WTC11 (cell line): ENCODE measurements at regions not wholly inside any gene's neighbourhood (a gene's known extent, or its start where the extent isn't known, plus 50 kb on each side); places are given as distances from the start of the nearest gene placed in this dataset.
"Not testable (repeated sequence)": the region's sequence is repeated elsewhere in the genome, so short reads cannot be mapped to it uniquely, and the experiment has no call there.

Experiments
- ATAC-seq: fragments of 200-7000 bp; cut with Tn5 transposase; 2 replicates; pipeline ENCODE4 v1.10.0; 2021; ENCODE audit warnings: mild to moderate bottlenecking, moderate library complexity
- CTCF ChIA-PET: fragments of 300-600 bp; sonication (Branson Sonifier 250); formaldehyde crosslinking; loops from one replicate; lab custom pipeline; 2021; ENCODE audit warnings: antibody characterized with exemption; lab: Charles Lee
- POLR2A ChIA-PET: fragments of 350-600 bp; sonication (Branson Sonifier 250); formaldehyde crosslinking; loops from one replicate; lab custom pipeline; 2021; ENCODE audit warnings: antibody characterized with exemption; lab: Charles Lee
- DNase-seq: peaks from one replicate; pipeline ENCODE4 v3.0.0; 2021; ENCODE audit warnings: low spot score
- H3K27ac Mint-ChIP-seq: 2 replicates; pipeline ENCODE4 v1.8.0; 2021; ENCODE audit warnings: mixed read lengths
- H3K27me3 Mint-ChIP-seq: 2 replicates; pipeline ENCODE4 v1.8.0; 2021; ENCODE audit warnings: low read depth, mild to moderate bottlenecking, moderate library complexity, mixed read lengths
- H3K36me3 Mint-ChIP-seq: 2 replicates; pipeline ENCODE4 v1.8.0; 2021; ENCODE audit warnings: mixed read lengths
- H3K4me1 Mint-ChIP-seq: 2 replicates; pipeline ENCODE4 v1.8.0; 2022; ENCODE audit warnings: mixed read lengths
- H3K4me3 Mint-ChIP-seq: 2 replicates; pipeline ENCODE4 v1.8.0; 2021; ENCODE audit warnings: mild to moderate bottlenecking, moderate library complexity, mixed read lengths
- H3K9me3 Mint-ChIP-seq: 2 replicates; pipeline ENCODE4 v1.8.0; 2021; ENCODE audit warnings: mixed read lengths
- AFF4 ChIP-seq: sonication (generic); formaldehyde crosslinking; IDR thresholded peaks from 2 replicates; pipeline ENCODE4 v1.8.1; 2023; ENCODE audit warnings: mild to moderate bottlenecking, missing genetic modification reagents, borderline replicate concordance
- ATF2 ChIP-seq: sonication (generic); formaldehyde crosslinking; IDR thresholded peaks from 2 replicates; pipeline ENCODE4 v1.8.1; 2022; ENCODE audit warnings: low read depth, missing genetic modification reagents, borderline replicate concordance
- CREB1 ChIP-seq: sonication (generic); formaldehyde crosslinking; IDR thresholded peaks from 2 replicates; pipeline ENCODE4 v1.8.0; 2023; ENCODE audit warnings: mild to moderate bottlenecking, missing genetic modification reagents
- FOXJ3 ChIP-seq: sonication (generic); formaldehyde crosslinking; IDR thresholded peaks from 2 replicates; pipeline ENCODE4 v1.9.0; 2021; ENCODE audit warnings: missing genetic modification reagents, mild to moderate bottlenecking, borderline replicate concordance
- FOXP1 ChIP-seq: sonication (generic); formaldehyde crosslinking; IDR thresholded peaks from 2 replicates; pipeline ENCODE4 v1.8.0; 2022; ENCODE audit warnings: missing genetic modification reagents, mild to moderate bottlenecking, moderate library complexity, borderline replicate concordance
- GABPB1 ChIP-seq: sonication (generic); formaldehyde crosslinking; IDR thresholded peaks from 2 replicates; pipeline ENCODE4 v1.8.1; 2023; ENCODE audit warnings: mild to moderate bottlenecking, missing genetic modification reagents
- JAZF1 ChIP-seq: fragments of 250-450 bp; sonication (Bioruptor Pico); IDR thresholded peaks from 2 replicates; pipeline ENCODE4 v1.9.0; 2021; ENCODE audit warnings: moderate library complexity, mild to moderate bottlenecking, inconsistent platforms
- MAX ChIP-seq: sonication (generic); formaldehyde crosslinking; IDR thresholded peaks from 2 replicates; pipeline ENCODE4 v1.8.0; 2022; ENCODE audit warnings: mild to moderate bottlenecking, missing genetic modification reagents
- MLX ChIP-seq: sonication (generic); formaldehyde crosslinking; IDR thresholded peaks from 2 replicates; pipeline ENCODE4 v1.8.1; 2023; ENCODE audit warnings: mild to moderate bottlenecking, missing genetic modification reagents, moderate library complexity
- MXD4 ChIP-seq: fragments of 250-450 bp; sonication (Bioruptor Pico); IDR thresholded peaks from 2 replicates; pipeline ENCODE4 v1.8.0; 2021; ENCODE audit warnings: mild to moderate bottlenecking, moderate library complexity, borderline replicate concordance
- NR2C2 ChIP-seq: sonication (generic); formaldehyde crosslinking; IDR thresholded peaks from 2 replicates; pipeline ENCODE4 v1.8.0; 2022; ENCODE audit warnings: mild to moderate bottlenecking, missing genetic modification reagents
- NR3C1 ChIP-seq: sonication (generic); formaldehyde crosslinking; conservative IDR thresholded peaks from 2 replicates; pipeline ENCODE4 v1.8.1; 2023; ENCODE audit warnings: low read depth, mild to moderate bottlenecking, missing genetic modification reagents
- PREB ChIP-seq: sonication (generic); formaldehyde crosslinking; IDR thresholded peaks from 2 replicates; pipeline ENCODE4 v1.8.1; 2022; ENCODE audit warnings: mild to moderate bottlenecking, missing genetic modification reagents, moderate library complexity, borderline replicate concordance
- SMAD4 ChIP-seq: sonication (generic); formaldehyde crosslinking; IDR thresholded peaks from 2 replicates; pipeline ENCODE4 v1.8.0; 2022; ENCODE audit warnings: mild to moderate bottlenecking, missing genetic modification reagents
- TCF7 ChIP-seq: sonication (generic); formaldehyde crosslinking; IDR thresholded peaks from 2 replicates; pipeline ENCODE4 v1.8.0; 2022; ENCODE audit warnings: mild to moderate bottlenecking, low read depth, missing genetic modification reagents, moderate library complexity
- TEAD4 ChIP-seq: sonication (generic); formaldehyde crosslinking; IDR thresholded peaks from 2 replicates; pipeline ENCODE4 v1.8.0; 2022; ENCODE audit warnings: mild to moderate bottlenecking, missing genetic modification reagents
- TP53 ChIP-seq: sonication (generic); formaldehyde crosslinking; IDR thresholded peaks from 2 replicates; pipeline ENCODE4 v1.8.1; 2023; ENCODE audit warnings: mild to moderate bottlenecking, missing genetic modification reagents
- ZNF263 ChIP-seq: sonication (generic); formaldehyde crosslinking; IDR thresholded peaks from 2 replicates; pipeline ENCODE4 v1.8.1; 2022; ENCODE audit warnings: low read depth, mild to moderate bottlenecking, moderate library complexity, missing genetic modification reagents
- ZNF281 ChIP-seq: sonication (generic); formaldehyde crosslinking; IDR thresholded peaks from 2 replicates; pipeline ENCODE4 v1.8.0; 2023; ENCODE audit warnings: mild to moderate bottlenecking, missing genetic modification reagents
- ZNF425 ChIP-seq: fragments of 250-450 bp; sonication (Bioruptor Pico); conservative IDR thresholded peaks from 2 replicates; pipeline ENCODE4 v1.9.0; 2021; ENCODE audit warnings: mild to moderate bottlenecking
- ZNF671 ChIP-seq: fragments of 250-450 bp; sonication (Bioruptor Pico); IDR thresholded peaks from 2 replicates; pipeline ENCODE4 v1.8.0; 2021; ENCODE audit warnings: mild to moderate bottlenecking

- peak overlapping the region; percentile 98 for H3K4me3 Mint-ChIP-seq
- no peak for DNase-seq
- H3K27ac Mint-ChIP-seq: no peak overlapping the region
- ChIA-PET CTCF (no interaction called here), POLR2A (no interaction called here)
- TF ChIP-seq PREB (no peak), ZNF263 (CRISPR knock-in tag) (no peak), ATF2 (no peak), NR3C1 (CRISPR knock-in tag) (no peak), FOXP1 (no peak), TP53 (no peak), ZNF281 (CRISPR knock-in tag) (no peak), CREB1 (CRISPR knock-in tag) (no peak)
- TF ChIP-seq, all 79 proteins: peak for 0
- ATAC-seq: no peak
- peaks cover 15% of the 10 kb centered on the region for H3K9me3 Mint-ChIP-seq
- peaks cover 20% of the 10 kb centered on the region for H3K36me3 Mint-ChIP-seq
- H3K4me1 Mint-ChIP-seq: peaks cover 31% of the 10 kb centered on the region
- H3K27me3 Mint-ChIP-seq: peaks cover 7% of the 10 kb centered on the region; the same call in 1 of the 2 replicates
Measured at GRCh38 chr9:29449306-29449705, 1876.0 kb upstream of the C9orf72 start.

GRCh38 chr9:29450343-29450875, 1877.1 kb upstream of the C9orf72 start:
- H3K4me1 Mint-ChIP-seq: peaks cover 31% of the 10 kb centered on the region
- ATAC-seq, H3K27me3 Mint-ChIP-seq, POLR2A ChIA-PET: not testable (repeated sequence)
- H3K27ac Mint-ChIP-seq: peak overlapping the region; percentile 96
- H3K9me3 Mint-ChIP-seq: peaks cover 19% of the 10 kb centered on the region
- peak overlapping the region; percentile 98 for H3K4me3 Mint-ChIP-seq
- H3K36me3 Mint-ChIP-seq: peaks cover 22% of the 10 kb centered on the region
- CTCF ChIA-PET: interaction anchor here (0.5 to 0.9 kb wide), 2 partner anchors 60 to 61 kb away, joined by 3 read pairs; no protein-coding TSS in a partner anchor
- peak; percentile 13 for DNase-seq

GRCh38 chr9:29456940-29457339, 1883.7 kb upstream of the C9orf72 start:
- ATAC-seq (no peak), DNase-seq (no peak)
- H3K27me3 Mint-ChIP-seq: peaks cover 3% of the 10 kb centered on the region; the same call in 1 of the 2 replicates
- peaks cover 22% of the 10 kb centered on the region for H3K36me3 Mint-ChIP-seq
- ChIA-PET CTCF (no interaction called here), POLR2A (no interaction called here)
- H3K9me3 Mint-ChIP-seq: peaks cover 53% of the 10 kb centered on the region
- no peak overlapping the region for H3K27ac Mint-ChIP-seq
- no peak overlapping the region for H3K4me3 Mint-ChIP-seq
- H3K4me1 Mint-ChIP-seq: no peaks in the 10 kb centered on the region
- TF ChIP-seq JAZF1 (CRISPR knock-in tag) (no peak), TCF7 (CRISPR knock-in tag) (no peak), AFF4 (CRISPR knock-in tag) (no peak), MXD4 (CRISPR knock-in tag) (no peak), ZNF671 (no peak), ZNF425 (no peak), GABPB1 (CRISPR knock-in tag) (no peak), NR2C2 (CRISPR knock-in tag) (no peak), TEAD4 (CRISPR knock-in tag) (no peak), MLX (CRISPR knock-in tag) (no peak), MAX (CRISPR knock-in tag) (no peak), SMAD4 (CRISPR knock-in tag) (no peak), FOXJ3 (CRISPR knock-in tag) (no peak)
